IPS-20b (cell line): ENCODE measurements at regions not wholly inside any gene's neighbourhood (a gene's known extent, or its start where the extent isn't known, plus 50 kb on each side); places are given as distances from the start of the nearest gene placed in this dataset.

ENCODE experiments used
- H3K27ac ChIP-seq: one replicate; pipeline ENCODE4 v1.5.1; 2013; ENCODE audit warnings: low read length
- H3K27me3 ChIP-seq: 2 replicates; pipeline ENCODE4 v1.6.1; 2013; ENCODE audit warnings: mild to moderate bottlenecking, low read length, inconsistent platforms; ENCODE audit not compliant: insufficient read depth
- H3K36me3 ChIP-seq: 2 replicates; pipeline ENCODE4 v1.6.1; 2013; ENCODE audit warnings: low read depth, mild to moderate bottlenecking, inconsistent platforms, low read length, moderate library complexity; ENCODE audit not compliant: insufficient read depth
- H3K4me1 ChIP-seq: 2 replicates; pipeline ENCODE4 v1.6.1; 2013; ENCODE audit warnings: mild to moderate bottlenecking, control low read depth, inconsistent platforms, low read length, moderate library complexity; ENCODE audit not compliant: insufficient read depth
- H3K4me3 ChIP-seq: 2 replicates; pipeline ENCODE4 v1.5.1; 2013; ENCODE audit warnings: mild to moderate bottlenecking, low read length, inconsistent platforms
- H3K9ac ChIP-seq: 2 replicates; pipeline ENCODE4 v1.6.1; 2013; ENCODE audit warnings: low read depth, mild to moderate bottlenecking, inconsistent platforms, low read length, moderate library complexity
- H3K9me3 ChIP-seq: 2 replicates; pipeline ENCODE4 v1.6.1; 2013; ENCODE audit warnings: mild to moderate bottlenecking, low read depth, low read length, inconsistent platforms; ENCODE audit not compliant: insufficient read depth

DNA sequence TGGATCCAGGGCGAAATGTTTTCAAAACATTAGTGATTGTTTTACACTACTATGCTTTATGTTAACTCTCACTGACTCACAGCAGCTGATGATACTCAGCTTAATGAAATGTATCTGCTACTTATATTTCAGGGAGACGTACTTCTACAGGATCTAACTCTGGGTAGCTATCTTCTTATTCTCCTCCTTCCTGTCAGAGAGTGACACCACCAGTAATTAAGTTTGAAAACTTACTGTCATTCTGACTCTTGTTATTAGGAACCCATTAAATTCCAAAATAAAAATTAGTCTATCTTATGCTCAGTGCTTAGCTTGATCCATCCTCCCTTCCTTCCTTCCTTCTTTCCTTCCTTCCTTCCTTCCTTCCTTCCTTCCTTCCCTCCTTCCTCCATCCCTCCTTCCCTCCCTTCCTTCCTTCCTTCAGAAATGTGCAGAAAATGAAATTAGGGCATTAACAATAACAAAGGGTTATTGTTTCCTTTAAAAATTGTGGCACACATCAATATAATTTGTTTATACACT is 441.1 kb downstream of the MEIS1 start:
- H3K4me1 ChIP-seq: no peaks in the 10 kb centered on the region
- no peaks in the 10 kb centered on the region for H3K36me3 ChIP-seq
- peaks cover 6% of the 10 kb centered on the region; the same call in 1 of the 2 replicates for H3K9me3 ChIP-seq
- no peaks in the 10 kb centered on the region for H3K27me3 ChIP-seq
- no peak overlapping the region for H3K27ac ChIP-seq
- H3K9ac ChIP-seq: no peak overlapping the region
- H3K4me3 ChIP-seq: no peak overlapping the region

DNA sequence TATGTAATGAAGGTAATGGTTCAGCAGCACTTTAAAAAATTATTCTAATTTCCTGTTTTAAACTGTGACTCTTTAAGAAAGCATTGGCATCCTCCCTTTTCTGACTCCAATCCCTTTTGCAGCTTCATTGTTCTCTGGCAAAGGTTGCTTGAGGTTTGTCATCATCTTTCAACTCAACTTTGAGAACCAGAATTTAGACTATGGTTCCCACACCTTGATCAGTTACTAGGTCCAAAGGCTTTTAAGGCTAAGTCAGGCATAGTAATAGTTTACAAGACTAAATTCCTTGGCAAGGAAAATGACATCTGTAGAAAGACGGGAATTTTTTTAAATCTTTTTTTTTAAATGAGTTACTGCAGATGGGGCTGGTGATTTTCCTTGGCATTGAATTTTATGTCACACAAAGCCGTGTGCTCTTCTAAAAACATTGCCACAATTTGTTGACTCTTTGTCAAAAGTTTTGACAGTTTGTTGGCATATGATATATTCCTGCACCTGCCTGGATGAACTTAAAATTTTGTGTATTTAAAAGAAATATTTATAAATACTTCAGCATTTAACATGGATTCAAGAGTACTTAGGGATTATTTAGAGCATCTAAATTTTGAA is 451.0 kb downstream of the MEIS1 start:
- Histone ChIP-seq H3K36me3 (no peaks in the 10 kb centered on the region), H3K27me3 (no peaks in the 10 kb centered on the region), H3K4me3 (no peak overlapping the region), H3K27ac (no peak overlapping the region), H3K9me3 (no peaks in the 10 kb centered on the region), H3K9ac (no peak overlapping the region), H3K4me1 (no peaks in the 10 kb centered on the region)

DNA sequence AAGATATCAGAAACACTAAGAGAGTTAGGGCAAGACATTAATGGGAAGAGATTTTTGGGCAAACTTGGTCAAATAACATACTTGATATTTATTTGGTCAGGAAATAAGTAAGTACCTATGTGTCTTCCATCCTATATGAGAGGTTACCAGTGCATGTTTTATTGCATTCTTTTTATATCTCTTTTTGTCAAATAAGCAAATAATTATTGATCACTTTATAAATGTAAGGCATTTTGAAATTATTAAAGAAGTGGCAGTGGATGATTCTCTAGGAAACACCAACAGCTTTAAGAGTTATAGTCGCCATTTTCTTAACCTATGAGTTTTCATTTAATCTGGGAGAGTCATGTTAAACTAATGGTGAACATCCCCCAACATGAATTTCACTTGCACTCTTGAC is 453.3 kb downstream of the MEIS1 start:
- Histone ChIP-seq H3K4me3 (no peak overlapping the region), H3K4me1 (no peaks in the 10 kb centered on the region), H3K9ac (no peak overlapping the region), H3K36me3 (no peaks in the 10 kb centered on the region), H3K27me3 (no peaks in the 10 kb centered on the region), H3K27ac (no peak overlapping the region), H3K9me3 (no peaks in the 10 kb centered on the region)

DNA sequence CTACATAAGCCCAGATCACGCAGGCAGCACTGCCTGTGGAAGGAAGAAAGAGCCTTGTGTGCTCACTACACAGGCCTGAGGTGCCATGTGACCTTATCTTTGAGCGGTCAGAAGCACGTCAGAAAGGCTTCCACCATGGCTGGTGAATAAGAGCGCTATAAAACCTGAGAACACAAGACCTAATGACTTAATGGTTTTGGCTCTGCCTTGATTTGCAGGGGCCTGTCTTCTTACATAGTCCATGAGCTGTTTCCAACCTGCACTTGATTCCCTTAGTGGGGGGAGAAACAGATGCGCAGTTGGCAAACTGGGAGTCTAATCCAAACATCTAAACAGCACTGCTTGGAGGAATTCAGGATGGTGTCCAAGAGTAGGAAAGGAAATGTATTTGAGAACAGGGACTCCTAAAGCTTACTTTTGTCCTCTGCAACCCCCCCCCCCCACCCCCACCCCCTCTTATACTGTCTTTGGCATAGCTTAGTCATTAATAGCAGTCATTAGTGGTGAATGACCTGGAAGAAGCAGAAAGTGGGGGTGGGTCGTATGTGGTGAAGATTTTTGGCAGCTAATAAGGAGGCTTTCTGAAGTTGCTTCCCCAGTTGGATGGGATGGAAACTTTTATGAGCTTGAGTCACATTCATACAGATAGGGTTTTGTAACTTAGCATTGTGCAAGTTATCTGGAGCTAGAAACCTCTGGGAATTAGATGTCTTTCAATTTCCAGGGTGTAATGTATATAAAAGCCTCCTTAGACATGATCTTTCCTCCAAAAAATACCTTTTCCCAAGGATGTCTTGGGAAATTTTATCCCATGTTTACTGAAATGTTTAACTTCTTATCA is 454.1 kb downstream of the MEIS1 start:
- Histone ChIP-seq H3K27ac (no peak overlapping the region), H3K4me3 (no peak overlapping the region), H3K27me3 (no peaks in the 10 kb centered on the region), H3K9me3 (no peaks in the 10 kb centered on the region), H3K36me3 (no peaks in the 10 kb centered on the region), H3K4me1 (no peaks in the 10 kb centered on the region), H3K9ac (no peak overlapping the region)

DNA sequence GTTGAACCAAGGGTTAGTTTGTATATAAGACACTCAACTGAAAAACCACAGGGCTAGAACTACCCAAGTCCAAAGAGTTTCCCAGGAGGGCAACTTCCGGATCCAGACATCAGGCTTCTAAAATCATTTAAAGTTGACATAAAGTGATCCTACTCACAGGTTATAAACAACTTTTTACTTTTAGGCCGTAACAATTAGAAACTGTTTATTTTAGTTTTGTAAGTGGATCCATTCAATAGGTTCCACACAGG is 454.6 kb downstream of the MEIS1 start:
- Histone ChIP-seq H3K36me3 (no peaks in the 10 kb centered on the region), H3K27ac (no peak overlapping the region), H3K9ac (no peak overlapping the region), H3K4me3 (no peak overlapping the region), H3K9me3 (no peaks in the 10 kb centered on the region), H3K27me3 (no peaks in the 10 kb centered on the region), H3K4me1 (no peaks in the 10 kb centered on the region)

GRCh38 chr2:66890166-66890742 is 455.3 kb downstream of the MEIS1 start:
- Histone ChIP-seq H3K27ac (no peak overlapping the region), H3K9ac (no peak overlapping the region)

GRCh38 chr2:66895206-66895605 is 460.3 kb downstream of the MEIS1 start:
- H3K27ac ChIP-seq: no peak overlapping the region
- no peak overlapping the region for H3K9ac ChIP-seq
- no peaks in the 10 kb centered on the region for H3K9me3 ChIP-seq
- peaks cover 4% of the 10 kb centered on the region; the same call in 1 of the 2 replicates for H3K4me1 ChIP-seq
- no peaks in the 10 kb centered on the region for H3K27me3 ChIP-seq
- no peak overlapping the region for H3K4me3 ChIP-seq
- H3K36me3 ChIP-seq: no peaks in the 10 kb centered on the region

More at GRCh38 chr2:66890166-66890742, 455.3 kb downstream of the MEIS1 start:
- Histone ChIP-seq H3K36me3 (no peaks in the 10 kb centered on the region), H3K27me3 (no peaks in the 10 kb centered on the region), H3K4me1 (no peaks in the 10 kb centered on the region), H3K4me3 (no peak overlapping the region), H3K9me3 (no peaks in the 10 kb centered on the region)

DNA sequence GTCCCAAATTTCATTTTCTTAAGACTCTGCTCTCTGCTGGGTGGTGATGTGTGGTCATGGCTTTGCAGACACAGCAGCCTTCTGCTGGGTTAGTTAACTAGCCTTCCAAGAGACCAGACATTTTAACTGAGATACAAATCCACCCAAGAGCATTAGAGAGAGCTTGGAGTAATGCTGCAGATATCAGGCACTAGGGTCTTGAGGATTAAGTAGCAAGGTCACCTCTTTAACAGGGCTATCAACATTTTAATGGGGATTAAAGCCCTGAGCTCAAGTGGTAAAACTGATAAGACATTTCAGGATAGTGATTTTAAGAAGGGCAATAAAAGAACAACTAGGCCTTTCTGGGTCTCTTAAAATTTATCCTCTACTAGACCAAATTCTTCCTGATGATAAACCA is 461.2 kb downstream of the MEIS1 start:
- no peak overlapping the region for H3K27ac ChIP-seq
- H3K9ac ChIP-seq: no peak overlapping the region
- no peaks in the 10 kb centered on the region for H3K36me3 ChIP-seq
- H3K4me1 ChIP-seq: peaks cover 4% of the 10 kb centered on the region; the same call in 1 of the 2 replicates
- H3K9me3 ChIP-seq: no peaks in the 10 kb centered on the region
- H3K4me3 ChIP-seq: no peak overlapping the region
- H3K27me3 ChIP-seq: no peaks in the 10 kb centered on the region

- Histone ChIP-seq H3K4me1 (peaks cover 4% of the 10 kb centered on the region; the same call in 1 of the 2 replicates), H3K36me3 (no peaks in the 10 kb centered on the region), H3K9ac (no peak overlapping the region), H3K4me3 (no peak overlapping the region), H3K27ac (no peak overlapping the region), H3K9me3 (no peaks in the 10 kb centered on the region), H3K27me3 (no peaks in the 10 kb centered on the region)
These were observed 462.3 kb downstream of the MEIS1 start for GRCh38 chr2:66897181-66897580.

DNA sequence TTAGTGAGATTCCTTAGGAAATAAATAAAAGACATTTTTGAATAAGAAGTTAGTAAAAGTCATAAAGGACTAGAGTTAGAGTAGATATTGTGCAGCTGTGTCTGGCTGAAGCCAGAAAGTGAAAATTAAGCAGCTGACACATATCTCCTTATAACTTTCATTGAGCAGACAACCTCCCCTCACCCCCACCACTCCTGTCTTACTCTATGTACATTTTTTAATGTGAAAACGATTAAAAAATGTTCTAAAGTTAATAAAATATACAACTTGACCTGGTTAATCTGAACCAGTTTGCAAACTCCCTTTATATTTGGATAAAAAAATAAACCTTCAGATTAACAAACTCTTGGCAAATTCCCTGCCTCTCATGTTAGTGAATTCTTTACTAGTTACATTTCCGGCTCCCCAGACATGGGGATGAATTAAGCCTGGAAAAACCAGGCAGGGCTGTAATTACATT is 462.8 kb downstream of the MEIS1 start:
- H3K36me3 ChIP-seq: no peaks in the 10 kb centered on the region
- H3K4me3 ChIP-seq: no peak overlapping the region
- H3K4me1 ChIP-seq: peaks cover 4% of the 10 kb centered on the region; the same call in 1 of the 2 replicates
- H3K27ac ChIP-seq: no peak overlapping the region
- no peaks in the 10 kb centered on the region for H3K27me3 ChIP-seq
- H3K9ac ChIP-seq: no peak overlapping the region
- H3K9me3 ChIP-seq: no peaks in the 10 kb centered on the region

DNA sequence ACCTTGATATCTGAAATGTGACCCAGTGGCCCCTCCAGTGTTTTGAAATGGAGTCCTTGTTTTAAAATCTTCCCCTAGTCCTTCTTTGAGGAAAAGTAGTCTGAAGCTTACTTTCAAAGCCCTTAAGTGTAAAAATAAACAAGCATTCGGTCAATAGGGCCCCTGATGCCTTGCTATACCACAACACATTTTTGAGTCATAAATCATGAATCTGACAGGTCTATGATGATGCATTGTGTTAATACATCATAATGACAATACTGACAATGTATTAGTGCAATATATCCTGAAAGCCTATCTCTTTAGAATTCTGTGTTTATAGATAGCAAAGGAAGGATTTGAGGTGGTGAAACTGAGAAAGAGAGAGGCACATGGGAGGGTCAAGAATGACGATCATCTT is 464.2 kb downstream of the MEIS1 start:
- H3K27me3 ChIP-seq: no peaks in the 10 kb centered on the region
- H3K9me3 ChIP-seq: no peaks in the 10 kb centered on the region
- H3K36me3 ChIP-seq: no peaks in the 10 kb centered on the region

DNA sequence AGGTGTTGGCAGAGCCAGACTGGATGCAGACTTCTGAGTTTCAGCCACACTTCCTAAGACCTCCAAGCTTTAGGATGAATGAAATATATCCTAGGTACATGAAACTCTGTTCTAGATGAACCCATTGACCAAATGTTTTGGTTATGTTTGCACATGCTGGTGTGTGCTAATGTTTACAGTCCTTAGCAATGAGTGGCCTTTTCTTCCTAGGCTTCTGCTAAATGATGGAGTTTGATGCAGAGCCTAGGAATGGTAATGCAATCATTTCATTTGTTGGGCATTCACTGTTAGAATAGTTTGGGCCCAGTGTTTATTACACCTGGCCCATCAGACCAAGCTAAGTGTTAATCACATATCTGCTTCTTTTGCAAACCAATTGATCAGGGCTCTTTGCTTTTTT is 464.7 kb downstream of the MEIS1 start:
- Histone ChIP-seq H3K9me3 (no peaks in the 10 kb centered on the region), H3K4me1 (peaks cover 11% of the 10 kb centered on the region), H3K27me3 (no peaks in the 10 kb centered on the region), H3K36me3 (no peaks in the 10 kb centered on the region), H3K27ac (no peak overlapping the region), H3K4me3 (no peak overlapping the region), H3K9ac (no peak overlapping the region)

More for the DNA sequence above, 464.2 kb downstream of the MEIS1 start:
- no peak overlapping the region for H3K9ac ChIP-seq
- no peak overlapping the region for H3K27ac ChIP-seq
- H3K4me3 ChIP-seq: no peak overlapping the region
- H3K4me1 ChIP-seq: peaks cover 11% of the 10 kb centered on the region
